H9 (cell line): ENCODE measurements at regions not wholly inside any gene's neighbourhood (a gene's known extent, or its start where the extent isn't known, plus 50 kb on each side); places are given as distances from the start of the nearest gene placed in this dataset.

Source experiments
- DNase-seq: peaks from one replicate; pipeline ENCODE4 v3.0.0-alpha.2; 2017
- H2AFZ ChIP-seq: one replicate; pipeline ENCODE4 v1.6.1; 2013; ENCODE audit warnings: mild to moderate bottlenecking, low read length, control low read depth, moderate library complexity
- H2AK5ac ChIP-seq: 2 replicates; pipeline ENCODE4 v1.6.1; 2013; ENCODE audit warnings: low read length, control low read depth, mixed read lengths; ENCODE audit not compliant: insufficient read length
- H2BK120ac ChIP-seq: one replicate; pipeline ENCODE4 v1.6.1; 2013; ENCODE audit warnings: low read depth, mild to moderate bottlenecking, low read length, control low read depth, inconsistent platforms; ENCODE audit not compliant: poor library complexity, severe bottlenecking
- H2BK12ac ChIP-seq: 2 replicates; pipeline ENCODE4 v1.6.1; 2013; ENCODE audit warnings: low read length, control low read depth, mixed read lengths, low read depth; ENCODE audit not compliant: insufficient read length
- H2BK15ac ChIP-seq: 2 replicates; pipeline ENCODE4 v1.6.1; 2013; ENCODE audit warnings: low read depth, low read length, control low read depth
- H2BK20ac ChIP-seq: one replicate; pipeline ENCODE4 v1.6.1; 2013; ENCODE audit warnings: low read depth, mild to moderate bottlenecking, low read length, control low read depth, inconsistent platforms; ENCODE audit not compliant: poor library complexity, severe bottlenecking
- H2BK5ac ChIP-seq: 2 replicates; pipeline ENCODE4 v1.6.1; 2013; ENCODE audit warnings: low read length, control low read depth, mixed read lengths; ENCODE audit not compliant: insufficient read length
- H3K14ac ChIP-seq: 2 replicates; pipeline ENCODE4 v1.6.1; 2013; ENCODE audit warnings: low read length, control low read depth; ENCODE audit not compliant: insufficient read depth
- H3K18ac ChIP-seq: 2 replicates; pipeline ENCODE4 v1.6.1; 2013; ENCODE audit warnings: low read depth, mild to moderate bottlenecking, mixed read lengths, low read length, control low read depth; ENCODE audit not compliant: insufficient read length
- H3K23ac ChIP-seq: 2 replicates; pipeline ENCODE4 v1.6.1; 2013; ENCODE audit warnings: low read length, control low read depth, mixed read lengths, low read depth; ENCODE audit not compliant: insufficient read length
- H3K23me2 ChIP-seq: 2 replicates; pipeline ENCODE4 v1.6.1; 2013; ENCODE audit warnings: low read depth, mild to moderate bottlenecking, mixed read lengths, low read length, control low read depth; ENCODE audit not compliant: insufficient read length, poor library complexity, severe bottlenecking
- H3K27ac ChIP-seq: 2 replicates; pipeline ENCODE4 v1.5.1; 2013; ENCODE audit warnings: low read length, control low read depth, mixed read lengths, low read depth; ENCODE audit not compliant: insufficient read length
- H3K27me3 ChIP-seq: 2 replicates; pipeline ENCODE4 v1.6.1; 2013; ENCODE audit warnings: low read length, control low read depth, inconsistent platforms; ENCODE audit not compliant: insufficient read depth
- H3K4ac ChIP-seq: 2 replicates; pipeline ENCODE4 v1.6.1; 2013; ENCODE audit warnings: low read depth, mild to moderate bottlenecking, control low read depth, inconsistent platforms, low read length, moderate library complexity
- H3K4me1 ChIP-seq: 2 replicates; pipeline ENCODE4 v1.6.1; 2013; ENCODE audit warnings: low read length, control low read depth, inconsistent platforms; ENCODE audit not compliant: insufficient read depth
- H3K4me2 ChIP-seq: 2 replicates; pipeline ENCODE4 v1.6.1; 2013; ENCODE audit warnings: low read length, control low read depth, mixed read lengths; ENCODE audit not compliant: insufficient read length, insufficient read depth
- H3K56ac ChIP-seq: 2 replicates; pipeline ENCODE4 v1.6.1; 2013; ENCODE audit warnings: low read depth, mild to moderate bottlenecking, mixed read lengths, low read length, control low read depth; ENCODE audit not compliant: insufficient read length
- H3K79me1 ChIP-seq: 2 replicates; pipeline ENCODE4 v1.6.1; 2013; ENCODE audit warnings: low read depth, mild to moderate bottlenecking, moderate library complexity, low read length, control low read depth, inconsistent platforms; ENCODE audit not compliant: insufficient read depth, poor library complexity, severe bottlenecking
- H3K79me2 ChIP-seq: 2 replicates; pipeline ENCODE4 v1.6.1; 2013; ENCODE audit warnings: low read length, control low read depth, inconsistent platforms; ENCODE audit not compliant: insufficient read depth
- H3K9ac ChIP-seq: 2 replicates; pipeline ENCODE4 v1.6.1; 2013; ENCODE audit warnings: low read length, control low read depth, mixed read lengths; ENCODE audit not compliant: insufficient read length; ENCODE audit errors: extremely low read depth
- H3K9me3 ChIP-seq: one replicate; pipeline ENCODE4 v1.6.1; 2013; ENCODE audit warnings: low read depth, low read length, inconsistent platforms; ENCODE audit not compliant: control insufficient read depth
- H3T11ph ChIP-seq: one replicate; pipeline ENCODE4 v1.6.1; 2013; ENCODE audit warnings: mild to moderate bottlenecking, low read length, control low read depth, inconsistent platforms
- H4K20me1 ChIP-seq: one replicate; pipeline ENCODE4 v1.6.1; 2013; ENCODE audit not compliant: control insufficient read depth, insufficient read length, insufficient read depth
- H4K5ac ChIP-seq: 2 replicates; pipeline ENCODE4 v1.6.1; 2013; ENCODE audit warnings: low read depth, mild to moderate bottlenecking, mixed read lengths, low read length, control low read depth; ENCODE audit not compliant: insufficient read length
- H4K8ac ChIP-seq: replicated peaks from 2 replicates; pipeline ENCODE4 v1.6.1; 2013; ENCODE audit warnings: low read length, control low read depth, mixed read lengths, low read depth; ENCODE audit not compliant: insufficient read length
- H4K91ac ChIP-seq: 2 replicates; pipeline ENCODE4 v1.6.1; 2013; ENCODE audit warnings: low read depth, mild to moderate bottlenecking, moderate library complexity, mixed read lengths, low read length, control low read depth; ENCODE audit not compliant: insufficient read length
- H3K27ac Mint-ChIP-seq, 3 experiments: 2 replicates in 2 of 3; 3 replicates in 1 of 3; pipeline ENCODE4 v1.8.0; 2020 to 2021; ENCODE audit warnings: mixed read lengths in 3 of 3, mild to moderate bottlenecking in 1 of 3, moderate library complexity in 1 of 3
- H3K27me3 Mint-ChIP-seq: 2 replicates; pipeline ENCODE4 v1.8.0; 2021; ENCODE audit warnings: low read depth, mild to moderate bottlenecking, moderate library complexity, mixed read lengths
- H3K36me3 Mint-ChIP-seq, 3 experiments: 2 replicates in 2 of 3; 3 replicates in 1 of 3; pipeline ENCODE4 v1.8.0; 2020 to 2021; ENCODE audit warnings: low read depth in 3 of 3, mixed read lengths in 3 of 3; ENCODE audit not compliant: insufficient read depth in 1 of 3
- H3K4me1 Mint-ChIP-seq, 2 experiments: 2 replicates each; pipeline ENCODE4 v1.8.0; 2020; ENCODE audit warnings: mixed read lengths in 2 of 2
- H3K4me3 Mint-ChIP-seq, 2 experiments: 2 replicates in 1 of 2; 3 replicates in 1 of 2; pipeline ENCODE4 v1.8.0; 2020 to 2021; ENCODE audit warnings: mild to moderate bottlenecking in 2 of 2, mixed read lengths in 2 of 2, moderate library complexity in 1 of 2
- H3K9me3 Mint-ChIP-seq, 2 experiments: 2 replicates in 1 of 2; 3 replicates in 1 of 2; pipeline ENCODE4 v1.8.0; 2020; ENCODE audit warnings: mild to moderate bottlenecking in 2 of 2, mixed read lengths in 2 of 2, moderate library complexity in 1 of 2
- CTCF ChIP-seq: fragments of 200-600 bp; sonication (generic); conservative IDR thresholded peaks from 3 replicates; pipeline ENCODE4 v1.8.0; 2021; ENCODE audit warnings: antibody characterized with exemption, mild to moderate bottlenecking
- WGBS: extraction: QIAGEN DNeasy Blood & Tissue Kit; methylation state at CpG from one replicate; pipeline ENCODE4 v1.1.7; 2013; ENCODE audit warnings: missing lambda C conversion rate, low lambda C conversion rate, mixed read lengths; ENCODE audit not compliant: insufficient read length; ENCODE audit errors: extremely low coverage; 5-methylcytosine and 5-hydroxymethylcytosine counted together

GRCh38 chr16:72549878-72550277 is 377.9 kb upstream of the PMFBP1 start:
- no peak overlapping the region for H2AFZ ChIP-seq
- H2BK5ac ChIP-seq, result no peak overlapping the region
- H3T11ph ChIP-seq, result no peak overlapping the region
- no peak overlapping the region for H3K9ac ChIP-seq
- H4K20me1 ChIP-seq, result no peaks in the 10 kb centered on the region
- H2BK20ac ChIP-seq, result no peak overlapping the region
- no peak overlapping the region for H2BK120ac ChIP-seq
- H3K56ac ChIP-seq, result no peak overlapping the region
- no peak overlapping the region for H3K27ac ChIP-seq
- no peak overlapping the region for H4K5ac ChIP-seq
- Mint-ChIP-seq H3K36me3 (peaks cover 23 to 50% (median 36%) of the 10 kb centered on the region in 3 experiments), H3K4me3 (no peak overlapping the region), H3K27ac (no peak overlapping the region), H3K4me1 (no peaks in the 10 kb centered on the region), H3K27me3 (no peaks in the 10 kb centered on the region), H3K9me3 (peaks cover 22 to 38% of the 10 kb centered on the region in 2 experiments)
- TF ChIP-seq CTCF, result no peak
- no peaks in the 10 kb centered on the region for H3K27me3 ChIP-seq
- no peak overlapping the region for H3K14ac ChIP-seq
- H3K4ac ChIP-seq, result no peak overlapping the region
- H3K9me3 ChIP-seq, result no peaks in the 10 kb centered on the region
- H4K8ac ChIP-seq, result no peak overlapping the region
- H3K23ac ChIP-seq, result no peak overlapping the region
- no CpG with 5 or more reads among the region's 2 CpGs for WGBS
- no peaks in the 10 kb centered on the region for H3K79me1 ChIP-seq
- no peak overlapping the region for H2BK12ac ChIP-seq
- H2AK5ac ChIP-seq, result no peak overlapping the region
- H3K4me2 ChIP-seq, result no peak overlapping the region
- no peak for DNase-seq
- no peaks in the 10 kb centered on the region; the same call in 1 of the 2 replicates for H3K79me2 ChIP-seq
- no peak overlapping the region for H4K91ac ChIP-seq
- H3K18ac ChIP-seq, result no peak overlapping the region
- no peak overlapping the region for H2BK15ac ChIP-seq
- no peaks in the 10 kb centered on the region for H3K4me1 ChIP-seq
- H3K23me2 ChIP-seq, result no peaks in the 10 kb centered on the region
